Hepatocyte (in vitro differentiated cells): ENCODE measurements at regions not wholly inside any gene's neighbourhood (a gene's known extent, or its start where the extent isn't known, plus 50 kb on each side); places are given as distances from the start of the nearest gene placed in this dataset.

Source experiments
- CTCF ChIP-seq: fragments of 200-600 bp; sonication (generic); IDR thresholded peaks from 2 replicates; pipeline ENCODE4 v1.5.1; 2016; ENCODE audit warnings: antibody characterized with exemption, mild to moderate bottlenecking; ENCODE audit not compliant: poor library complexity
- EZH2 ChIP-seq: fragments of 200-600 bp; sonication (generic); IDR thresholded peaks from 2 replicates; pipeline ENCODE4 v1.6.1; 2016; ENCODE audit warnings: antibody characterized with exemption, mild to moderate bottlenecking, borderline replicate concordance
- EZH2phosphoT487 ChIP-seq: fragments of 200-600 bp; sonication (generic); IDR thresholded peaks from one replicate; pipeline ENCODE4 v1.6.1; 2018; ENCODE audit warnings: antibody characterized with exemption, mild to moderate bottlenecking, low read depth, moderate library complexity; ENCODE audit not compliant: unreplicated experiment, severe bottlenecking

GRCh38 chr9:85479305-85479704 is 262.4 kb downstream of the AGTPBP1 start:
- TF ChIP-seq CTCF (no peak), EZH2 (no peak), EZH2phosphoT487 (no peak)
